ENCODE measurements at regions not wholly inside any gene's neighbourhood (a gene's known extent, or its start where the extent isn't known, plus 50 kb on each side); places are given as distances from the start of the nearest gene placed in this dataset.

- Histone ChIP-seq H3K27ac (ENCODE audit: control insufficient read depth, insufficient read depth, low read length) (no peak overlapping the region), H3K79me2 (ENCODE audit: control insufficient read depth, insufficient read depth, low read length) (no peaks in the 10 kb centered on the region), H3K9me3 (ENCODE audit: control insufficient read depth, low read depth, low read length) (peaks cover 3% of the 10 kb centered on the region), H3K4me2 (ENCODE audit: control insufficient read depth, extremely low read depth, insufficient read depth, low read depth, low read length) (no peak overlapping the region), H3K4me1 (ENCODE audit: control insufficient read depth, extremely low read depth, insufficient read depth, low read length) (peaks cover under 1% of the 10 kb centered on the region), H2AFZ (ENCODE audit: control insufficient read depth, low read length) (no peak overlapping the region), H3K9me1 (ENCODE audit: control insufficient read depth, extremely low read depth, insufficient read depth, low read length) (no peaks in the 10 kb centered on the region), H4K20me1 (ENCODE audit: control insufficient read depth, extremely low read depth, insufficient read depth, low read length) (no peaks in the 10 kb centered on the region), H3K9ac (ENCODE audit: control insufficient read depth, extremely low read depth, insufficient read depth, low read length) (no peak overlapping the region), H3K27me3 (ENCODE audit: control insufficient read depth, extremely low read depth, insufficient read depth, low read length) (no peaks in the 10 kb centered on the region), H3K4me3 (ENCODE audit: control insufficient read depth in 2 of 3, extremely low read depth in 1 of 3, insufficient read depth in 2 of 3, low read depth in 1 of 3, low read length in 3 of 3) (no peak overlapping the region), H3K36me3 (ENCODE audit: control insufficient read depth in 2 of 2, extremely low read depth in 1 of 2, insufficient read depth in 2 of 2, low read length in 2 of 2) (no peaks in the 10 kb centered on the region)
- FAIRE-seq, result no peak
- dilution Hi-C loops (cut with MboI; ENCODE audit: extremely low pct_ligation_motif_present, low sequenced_read_pairs), result no loop called here
- TF ChIP-seq EZH2 (IDR thresholded peaks at IDR 0.05; ENCODE audit: low read length), result no peak
- TF ChIP-seq CTCF (optimal IDR thresholded peaks at IDR 0.05 in 1 of 3, IDR thresholded peaks at IDR 0.05 in 1 of 3, conservative IDR thresholded peaks at IDR 0.05 in 1 of 3; ENCODE audit: extremely low read depth in 1 of 3, insufficient read depth in 2 of 3, low read length in 3 of 3), result no peak
- DNase-seq (ENCODE audit: low read depth, low spot score), result no peak
These were observed 88.9 kb upstream of the SERPINE2 start for GRCh38 chr2:224127871-224128501.

GRCh38 chr2:224126440-224126839, 87.4 kb upstream of the SERPINE2 start:
- dilution Hi-C loops (cut with MboI; ENCODE audit: extremely low pct_ligation_motif_present, low sequenced_read_pairs), result no loop called here
- no peak overlapping the region for H2AFZ ChIP-seq (ENCODE audit: control insufficient read depth, low read length)

GRCh38 chr2:224126003-224126402, 86.9 kb upstream of the SERPINE2 start:
- H2AFZ ChIP-seq (ENCODE audit: control insufficient read depth, low read length), result no peak overlapping the region

More at GRCh38 chr2:224126440-224126839, 87.4 kb upstream of the SERPINE2 start:
- peaks cover 3% of the 10 kb centered on the region for H3K9me3 ChIP-seq (ENCODE audit: control insufficient read depth, low read depth, low read length)
- no peaks in the 10 kb centered on the region for H3K9me1 ChIP-seq (ENCODE audit: control insufficient read depth, extremely low read depth, insufficient read depth, low read length)
- no peaks in the 10 kb centered on the region for H3K79me2 ChIP-seq (ENCODE audit: control insufficient read depth, insufficient read depth, low read length)
- H3K27me3 ChIP-seq (ENCODE audit: control insufficient read depth, extremely low read depth, insufficient read depth, low read length), result no peaks in the 10 kb centered on the region
- no peak overlapping the region for H3K27ac ChIP-seq (ENCODE audit: control insufficient read depth, insufficient read depth, low read length)
- H3K4me3 ChIP-seq (ENCODE audit: control insufficient read depth in 2 of 3, extremely low read depth in 1 of 3, insufficient read depth in 2 of 3, low read depth in 1 of 3, low read length in 3 of 3), result no peak overlapping the region
- DNase-seq (ENCODE audit: low read depth, low spot score) (no peak), FAIRE-seq (no peak)
- H3K4me2 ChIP-seq (ENCODE audit: control insufficient read depth, extremely low read depth, insufficient read depth, low read depth, low read length), result no peak overlapping the region
- H3K36me3 ChIP-seq (ENCODE audit: control insufficient read depth in 2 of 2, extremely low read depth in 1 of 2, insufficient read depth in 2 of 2, low read length in 2 of 2), result no peaks in the 10 kb centered on the region
- peaks cover 8% of the 10 kb centered on the region for H3K4me1 ChIP-seq (ENCODE audit: control insufficient read depth, extremely low read depth, insufficient read depth, low read length)
- TF ChIP-seq EZH2 (IDR thresholded peaks at IDR 0.05; ENCODE audit: low read length), result no peak
- H4K20me1 ChIP-seq (ENCODE audit: control insufficient read depth, extremely low read depth, insufficient read depth, low read length), result no peaks in the 10 kb centered on the region
- H3K9ac ChIP-seq (ENCODE audit: control insufficient read depth, extremely low read depth, insufficient read depth, low read length), result no peak overlapping the region

More at GRCh38 chr2:224126003-224126402, 86.9 kb upstream of the SERPINE2 start:
- H3K79me2 ChIP-seq (ENCODE audit: control insufficient read depth, insufficient read depth, low read length), result no peaks in the 10 kb centered on the region
- dilution Hi-C loops (cut with MboI; ENCODE audit: extremely low pct_ligation_motif_present, low sequenced_read_pairs), result no loop called here
- H3K27ac ChIP-seq (ENCODE audit: control insufficient read depth, insufficient read depth, low read length), result no peak overlapping the region
- H3K36me3 ChIP-seq (ENCODE audit: control insufficient read depth in 2 of 2, extremely low read depth in 1 of 2, insufficient read depth in 2 of 2, low read length in 2 of 2), result no peaks in the 10 kb centered on the region
- no peak overlapping the region for H3K4me3 ChIP-seq (ENCODE audit: control insufficient read depth in 2 of 3, extremely low read depth in 1 of 3, insufficient read depth in 2 of 3, low read depth in 1 of 3, low read length in 3 of 3)
- peaks cover 8% of the 10 kb centered on the region for H3K4me1 ChIP-seq (ENCODE audit: control insufficient read depth, extremely low read depth, insufficient read depth, low read length)
- DNase-seq (ENCODE audit: low read depth, low spot score) (no peak), FAIRE-seq (no peak)
- H3K9me1 ChIP-seq (ENCODE audit: control insufficient read depth, extremely low read depth, insufficient read depth, low read length), result no peaks in the 10 kb centered on the region
- no peak overlapping the region for H3K9ac ChIP-seq (ENCODE audit: control insufficient read depth, extremely low read depth, insufficient read depth, low read length)
- peaks cover 3% of the 10 kb centered on the region for H3K9me3 ChIP-seq (ENCODE audit: control insufficient read depth, low read depth, low read length)
- no peak overlapping the region for H3K4me2 ChIP-seq (ENCODE audit: control insufficient read depth, extremely low read depth, insufficient read depth, low read depth, low read length)
- H3K27me3 ChIP-seq (ENCODE audit: control insufficient read depth, extremely low read depth, insufficient read depth, low read length), result no peaks in the 10 kb centered on the region
- no peak for TF ChIP-seq CTCF (optimal IDR thresholded peaks at IDR 0.05 in 1 of 3, IDR thresholded peaks at IDR 0.05 in 1 of 3, conservative IDR thresholded peaks at IDR 0.05 in 1 of 3; ENCODE audit: extremely low read depth in 1 of 3, insufficient read depth in 2 of 3, low read length in 3 of 3)
- no peaks in the 10 kb centered on the region for H4K20me1 ChIP-seq (ENCODE audit: control insufficient read depth, extremely low read depth, insufficient read depth, low read length)
